GM23248 (cell line): ENCODE measurements at regions not wholly inside any gene's neighbourhood (a gene's known extent, or its start where the extent isn't known, plus 50 kb on each side); places are given as distances from the start of the nearest gene placed in this dataset.

Experiments used
- DNase-seq: peaks from one replicate; pipeline ENCODE4 v3.0.0-alpha.2; 2015
- H2AFZ ChIP-seq: fragments of 200-600 bp; sonication (generic); 2 replicates; pipeline ENCODE4 v1.6.1; 2016; ENCODE audit warnings: antibody characterized with exemption
- H3F3A ChIP-seq: fragments of 200-600 bp; sonication (generic); 2 replicates; pipeline ENCODE4 v1.6.1; 2016; ENCODE audit warnings: mild to moderate bottlenecking, antibody characterized with exemption, mixed run types; ENCODE audit not compliant: insufficient read depth
- H3K27ac ChIP-seq: fragments of 200-600 bp; sonication (generic); 2 replicates; pipeline ENCODE4 v1.5.1; 2016; ENCODE audit warnings: mild to moderate bottlenecking
- H3K27me3 ChIP-seq: fragments of 200-600 bp; sonication (generic); replicated peaks from 2 replicates; pipeline ENCODE4 v1.6.1; 2016; ENCODE audit warnings: mild to moderate bottlenecking; ENCODE audit not compliant: insufficient read depth
- H3K36me3 ChIP-seq: fragments of 200-600 bp; sonication (generic); 2 replicates; pipeline ENCODE4 v1.6.1; 2016; ENCODE audit warnings: low read depth, mild to moderate bottlenecking
- H3K4me1 ChIP-seq: fragments of 200-600 bp; sonication (generic); 2 replicates; pipeline ENCODE4 v1.6.1; 2016; ENCODE audit warnings: mild to moderate bottlenecking; ENCODE audit not compliant: insufficient read depth
- H3K4me2 ChIP-seq: fragments of 200-600 bp; sonication (generic); one replicate; pipeline ENCODE4 v1.6.1; 2016; ENCODE audit warnings: mild to moderate bottlenecking; ENCODE audit not compliant: unreplicated experiment
- H3K4me3 ChIP-seq: fragments of 200-600 bp; sonication (generic); 2 replicates; pipeline ENCODE4 v1.5.1; 2016; ENCODE audit warnings: mild to moderate bottlenecking
- H3K79me2 ChIP-seq: fragments of 200-600 bp; sonication (generic); 2 replicates; pipeline ENCODE4 v1.6.1; 2016; ENCODE audit warnings: mild to moderate bottlenecking; ENCODE audit not compliant: insufficient read depth
- H3K9ac ChIP-seq: fragments of 200-600 bp; sonication (generic); 2 replicates; pipeline ENCODE4 v1.6.1; 2016; ENCODE audit warnings: mild to moderate bottlenecking
- H3K9me2 ChIP-seq: fragments of 200-600 bp; sonication (generic); 2 replicates; pipeline ENCODE4 v1.6.1; 2016; ENCODE audit warnings: mixed run types, mild to moderate bottlenecking, moderate library complexity; ENCODE audit not compliant: insufficient read depth
- H3K9me3 ChIP-seq: fragments of 200-600 bp; sonication (generic); one replicate; pipeline ENCODE4 v1.6.1; 2017; ENCODE audit warnings: low read depth
- H4K20me1 ChIP-seq: fragments of 200-600 bp; sonication (generic); 2 replicates; pipeline ENCODE4 v1.6.0; 2016; ENCODE audit not compliant: insufficient read depth
- EZH2 ChIP-seq: fragments of 200-600 bp; sonication (generic); IDR thresholded peaks from 2 replicates; pipeline ENCODE4 v1.6.1; 2018; ENCODE audit warnings: antibody characterized with exemption, mild to moderate bottlenecking; ENCODE audit not compliant: insufficient read depth, poor library complexity, severe bottlenecking
- EZH2phosphoT487 ChIP-seq: fragments of 200-600 bp; sonication (generic); IDR thresholded peaks from 2 replicates; pipeline ENCODE4 v1.6.1; 2018; ENCODE audit warnings: antibody characterized with exemption, moderate library complexity, mild to moderate bottlenecking, low read depth; ENCODE audit not compliant: insufficient read depth
- WGBS, 2 experiments: methylation state at CpG; one replicate each; pipeline ENCODE4 v1.1.6; 2015 to 2017; ENCODE audit warnings: low lambda C conversion rate in 2 of 2, low coverage in 1 of 2; ENCODE audit errors: missing lambda C conversion rate in 2 of 2; 5-methylcytosine and 5-hydroxymethylcytosine counted together
- in situ Hi-C: fragments of 300-500 bp; cut with MboI; formaldehyde crosslinking; loops from 2 replicates; pipeline ENCODE4 v1.15.0; 2020

GRCh38 chr5:118461436-118461835 lies 526.9 kb downstream of the DTWD2 start:
- Histone ChIP-seq H4K20me1 (no peaks in the 10 kb centered on the region), H2AFZ (no peak overlapping the region), H3K4me1 (no peaks in the 10 kb centered on the region), H3K9me3 (no peaks in the 10 kb centered on the region), H3K27me3 (no peaks in the 10 kb centered on the region), H3F3A (no peaks in the 10 kb centered on the region), H3K79me2 (no peaks in the 10 kb centered on the region), H3K27ac (no peak overlapping the region), H3K9ac (no peak overlapping the region), H3K4me2 (no peak overlapping the region), H3K36me3 (no peaks in the 10 kb centered on the region), H3K4me3 (no peak overlapping the region), H3K9me2 (no peaks in the 10 kb centered on the region)
- WGBS, 2 experiments: 38 to 56% methylated on average over 3 of the region's 3 CpGs
- in situ Hi-C loops: no loop called here
- TF ChIP-seq EZH2phosphoT487 (no peak), EZH2 (no peak)
- no peak for DNase-seq

- H3K4me1 ChIP-seq: no peaks in the 10 kb centered on the region
- WGBS, 2 experiments: 71 to 72% methylated on average over 5 of the region's 5 CpGs
- no peak overlapping the region for H3K9ac ChIP-seq
- H3F3A ChIP-seq: no peaks in the 10 kb centered on the region
- no peak overlapping the region for H3K4me2 ChIP-seq
- H3K9me2 ChIP-seq: no peaks in the 10 kb centered on the region
- H4K20me1 ChIP-seq: no peaks in the 10 kb centered on the region
- in situ Hi-C loops: no loop called here
- no peak for TF ChIP-seq EZH2phosphoT487
- TF ChIP-seq EZH2: no peak
- H3K27ac ChIP-seq: no peak overlapping the region
- no peak for DNase-seq
- no peak overlapping the region for H2AFZ ChIP-seq
- no peaks in the 10 kb centered on the region for H3K9me3 ChIP-seq
- no peaks in the 10 kb centered on the region for H3K36me3 ChIP-seq
- no peaks in the 10 kb centered on the region for H3K27me3 ChIP-seq
- no peaks in the 10 kb centered on the region for H3K79me2 ChIP-seq
- no peak overlapping the region for H3K4me3 ChIP-seq
These were observed 528.9 kb downstream of the DTWD2 start for GRCh38 chr5:118459490-118459889.

GRCh38 chr5:118456085-118456484 lies 532.3 kb downstream of the DTWD2 start:
- no peak for DNase-seq
- Histone ChIP-seq H3K27me3 (no peaks in the 10 kb centered on the region), H2AFZ (no peak overlapping the region), H3K36me3 (no peaks in the 10 kb centered on the region), H3K4me1 (no peaks in the 10 kb centered on the region), H3K4me2 (no peak overlapping the region), H3K27ac (no peak overlapping the region), H3K9me3 (no peaks in the 10 kb centered on the region), H3K79me2 (no peaks in the 10 kb centered on the region), H3F3A (no peaks in the 10 kb centered on the region), H4K20me1 (no peaks in the 10 kb centered on the region), H3K9ac (no peak overlapping the region), H3K4me3 (no peak overlapping the region), H3K9me2 (no peaks in the 10 kb centered on the region)
- no peak for TF ChIP-seq EZH2
- TF ChIP-seq EZH2phosphoT487: no peak
- 56 to 62% methylated on average over 1 of the region's 1 CpG for WGBS, 2 experiments
- in situ Hi-C loops: no loop called here

GRCh38 chr5:118451697-118452247 lies 536.6 kb downstream of the DTWD2 start:
- Histone ChIP-seq H3K27ac (no peak overlapping the region), H3K79me2 (no peaks in the 10 kb centered on the region), H3K36me3 (no peaks in the 10 kb centered on the region), H4K20me1 (no peaks in the 10 kb centered on the region), H3K9ac (no peak overlapping the region), H3K27me3 (no peaks in the 10 kb centered on the region), H3K9me2 (no peaks in the 10 kb centered on the region), H2AFZ (no peak overlapping the region), H3K4me2 (no peak overlapping the region), H3F3A (no peaks in the 10 kb centered on the region), H3K4me3 (no peak overlapping the region), H3K4me1 (no peaks in the 10 kb centered on the region), H3K9me3 (no peaks in the 10 kb centered on the region)
- in situ Hi-C loops: no loop called here
- TF ChIP-seq EZH2phosphoT487 (no peak), EZH2 (no peak)
- no peak for DNase-seq
- WGBS, 2 experiments: 25 to 27% methylated on average over 3 of the region's 3 CpGs
